CD4-positive, alpha-beta T cell (primary cell): ENCODE measurements at regions not wholly inside any gene's neighbourhood (a gene's known extent, or its start where the extent isn't known, plus 50 kb on each side); places are given as distances from the start of the nearest gene placed in this dataset.

Experiments
- ATAC-seq: fragments of 200-7000 bp; cut with Tn5 transposase; one replicate; pipeline ENCODE4 v1.10.0; 2022; ENCODE audit warnings: mild to moderate bottlenecking; ENCODE audit not compliant: poor library complexity
- CTCF ChIA-PET: fragments of 350-600 bp; sonication (Branson Sonifier 250); formaldehyde crosslinking; loops from one replicate; lab custom pipeline; 2021; ENCODE audit warnings: antibody characterized with exemption, inconsistent platforms; lab: Charles Lee
- POLR2A ChIA-PET: fragments of 350-600 bp; sonication (Branson Sonifier 250); formaldehyde crosslinking; loops from one replicate; lab custom pipeline; 2021; ENCODE audit warnings: antibody characterized with exemption, inconsistent platforms; lab: Charles Lee
- DNase-seq, 14 experiments: peaks; one replicate each; pipeline ENCODE4 v3.0.0-alpha.2; 2013 to 2020; ENCODE audit warnings: mixed read lengths in 2 of 14
- H3K27ac ChIP-seq, 2 donors: one replicate each; pipeline versions ENCODE4 v1.5.1 to v1.7.0; 2013; ENCODE audit warnings: low read length in 2 of 2, low read depth in 1 of 2, mild to moderate bottlenecking in 1 of 2
- H3K27me3 ChIP-seq, 2 experiments: 1 replicate in 1 of 2; 2 replicates in 1 of 2; pipeline versions ENCODE4 v1.6.1 to v1.7.0; 2013; ENCODE audit warnings: low read length in 2 of 2, control low read depth in 1 of 2, mild to moderate bottlenecking in 1 of 2, moderate library complexity in 1 of 2; ENCODE audit not compliant: insufficient read depth in 2 of 2, control insufficient read depth in 1 of 2
- H3K36me3 ChIP-seq: one replicate; pipeline ENCODE4 v1.6.1; 2013; ENCODE audit warnings: low read length, control low read depth; ENCODE audit not compliant: insufficient read depth
- H3K4me1 ChIP-seq: one replicate; pipeline ENCODE4 v1.6.1; 2013; ENCODE audit warnings: low read length, control low read depth; ENCODE audit not compliant: insufficient read depth
- H3K4me3 ChIP-seq: one replicate; pipeline ENCODE4 v1.5.1; 2013; ENCODE audit warnings: mild to moderate bottlenecking, low read length, moderate library complexity
- H3K9me3 ChIP-seq, 2 experiments: 1 replicate in 1 of 2; 2 replicates in 1 of 2; pipeline versions ENCODE4 v1.6.1 to v1.7.0; 2013; ENCODE audit warnings: low read length in 2 of 2, mild to moderate bottlenecking in 2 of 2, control low read depth in 1 of 2, moderate library complexity in 1 of 2; ENCODE audit not compliant: control insufficient read depth in 1 of 2, insufficient read depth in 1 of 2
- H3K27ac Mint-ChIP-seq: one replicate; pipeline ENCODE4 v1.8.0; 2020; ENCODE audit warnings: mixed read lengths
- H3K27me3 Mint-ChIP-seq: one replicate; pipeline ENCODE4 v1.8.0; 2021; ENCODE audit warnings: mixed read lengths
- H3K36me3 Mint-ChIP-seq: one replicate; pipeline ENCODE4 v1.8.0; 2021; ENCODE audit warnings: low read depth, mixed read lengths
- H3K4me1 Mint-ChIP-seq: one replicate; pipeline ENCODE4 v1.8.0; 2021; ENCODE audit warnings: low read depth, mixed read lengths
- H3K4me3 Mint-ChIP-seq: one replicate; pipeline ENCODE4 v1.8.0; 2020; ENCODE audit warnings: mild to moderate bottlenecking, mixed read lengths
- H3K9me3 Mint-ChIP-seq: one replicate; pipeline ENCODE4 v1.8.0; 2020; ENCODE audit warnings: mixed read lengths
- intact Hi-C, 2 experiments: fragments of 100-400 bp; cut with DNase I in 1 of 2; cut with micrococcal nuclease in 1 of 2; formaldehyde crosslinking; loops; one replicate each; pipeline versions ENCODE4 v1.15.1 to v1.9.0; 2023 to 2025; cut with DNase I, micrococcal nuclease
- TF ChIP-seq, protein P1 (sequence below): fragments of 200-600 bp; IDR thresholded peaks from one replicate; pipeline ENCODE4 v1.8.0; 2022; ENCODE audit warnings: antibody characterized with exemption, mild to moderate bottlenecking

DNA sequence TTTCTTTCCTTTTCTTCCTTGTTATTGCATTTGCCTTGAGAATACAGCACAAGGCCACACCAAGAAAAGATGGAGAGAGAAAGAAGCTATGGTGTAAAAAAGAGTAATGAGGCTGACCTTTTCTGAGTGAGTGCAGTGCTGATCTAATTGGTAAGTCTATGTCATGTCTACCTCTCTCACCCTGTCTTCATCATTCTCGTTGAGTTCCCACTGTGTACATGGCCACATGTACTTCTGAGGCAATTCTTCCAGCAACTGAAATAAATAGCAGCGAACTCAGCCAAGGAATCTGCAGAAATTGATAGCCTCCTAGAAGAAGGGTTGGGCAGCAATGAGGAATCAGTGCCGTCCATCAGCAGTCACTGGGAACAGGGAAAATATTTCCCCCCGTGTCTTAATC, 367.2 kb upstream of the SPTLC3 start:
- DNase-seq, result no peak
- H3K4me3 Mint-ChIP-seq, result no peak overlapping the region
- ATAC-seq, result no peak
- Histone ChIP-seq H3K27ac (no peak overlapping the region), H3K4me3 (no peak overlapping the region), H3K9me3 (peaks cover 0 to 4% of the 10 kb centered on the region in 2 experiments), H3K36me3 (no peaks in the 10 kb centered on the region), H3K4me1 (no peaks in the 10 kb centered on the region), H3K27me3 (no peaks in the 10 kb centered on the region)
- no peaks in the 10 kb centered on the region for H3K4me1 Mint-ChIP-seq
- intact Hi-C loops, result no loop called here
- no peak overlapping the region for H3K27ac Mint-ChIP-seq
- ChIA-PET POLR2A (no interaction called here), CTCF (no interaction called here)
- H3K27me3 Mint-ChIP-seq, result no peaks in the 10 kb centered on the region
- H3K9me3 Mint-ChIP-seq, result peaks cover 6% of the 10 kb centered on the region
- H3K36me3 Mint-ChIP-seq, result no peaks in the 10 kb centered on the region
- TF ChIP-seq, protein P1, sequence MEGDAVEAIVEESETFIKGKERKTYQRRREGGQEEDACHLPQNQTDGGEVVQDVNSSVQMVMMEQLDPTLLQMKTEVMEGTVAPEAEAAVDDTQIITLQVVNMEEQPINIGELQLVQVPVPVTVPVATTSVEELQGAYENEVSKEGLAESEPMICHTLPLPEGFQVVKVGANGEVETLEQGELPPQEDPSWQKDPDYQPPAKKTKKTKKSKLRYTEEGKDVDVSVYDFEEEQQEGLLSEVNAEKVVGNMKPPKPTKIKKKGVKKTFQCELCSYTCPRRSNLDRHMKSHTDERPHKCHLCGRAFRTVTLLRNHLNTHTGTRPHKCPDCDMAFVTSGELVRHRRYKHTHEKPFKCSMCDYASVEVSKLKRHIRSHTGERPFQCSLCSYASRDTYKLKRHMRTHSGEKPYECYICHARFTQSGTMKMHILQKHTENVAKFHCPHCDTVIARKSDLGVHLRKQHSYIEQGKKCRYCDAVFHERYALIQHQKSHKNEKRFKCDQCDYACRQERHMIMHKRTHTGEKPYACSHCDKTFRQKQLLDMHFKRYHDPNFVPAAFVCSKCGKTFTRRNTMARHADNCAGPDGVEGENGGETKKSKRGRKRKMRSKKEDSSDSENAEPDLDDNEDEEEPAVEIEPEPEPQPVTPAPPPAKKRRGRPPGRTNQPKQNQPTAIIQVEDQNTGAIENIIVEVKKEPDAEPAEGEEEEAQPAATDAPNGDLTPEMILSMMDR, result no peak

DNA sequence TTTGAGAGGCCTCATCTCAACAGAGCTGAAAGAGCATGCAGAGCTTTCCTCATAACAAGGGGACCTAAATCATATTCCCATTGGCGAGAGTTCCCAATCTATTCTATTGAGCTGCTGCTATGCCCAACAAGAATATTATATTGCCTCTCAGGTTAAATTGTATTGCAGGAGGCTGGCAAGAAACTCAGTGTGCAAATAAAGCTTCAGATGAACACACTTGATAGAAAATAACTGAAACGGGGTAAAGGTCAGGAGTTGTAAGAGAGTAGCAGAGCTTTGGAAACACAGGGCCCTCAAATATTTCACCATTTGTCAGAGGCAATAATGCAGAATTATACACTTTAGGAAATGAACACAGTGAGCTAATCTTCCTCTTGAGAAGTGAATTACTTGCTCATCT, 364.3 kb upstream of the SPTLC3 start:
- Histone ChIP-seq H3K27ac (no peak overlapping the region), H3K27me3 (no peaks in the 10 kb centered on the region), H3K36me3 (no peaks in the 10 kb centered on the region), H3K4me1 (no peaks in the 10 kb centered on the region), H3K4me3 (no peak overlapping the region), H3K9me3 (peaks cover 0 to 4% of the 10 kb centered on the region in 2 experiments)
- no peak overlapping the region for H3K4me3 Mint-ChIP-seq
- ChIA-PET POLR2A (no interaction called here), CTCF (no interaction called here)
- H3K36me3 Mint-ChIP-seq, result no peaks in the 10 kb centered on the region
- no peaks in the 10 kb centered on the region for H3K27me3 Mint-ChIP-seq
- peaks cover 2% of the 10 kb centered on the region for H3K9me3 Mint-ChIP-seq
- TF ChIP-seq, protein P1, result no peak
- no peaks in the 10 kb centered on the region for H3K4me1 Mint-ChIP-seq
- no peak for ATAC-seq
- no peak overlapping the region for H3K27ac Mint-ChIP-seq
- intact Hi-C loops, result no loop called here
- no peak for DNase-seq

DNA sequence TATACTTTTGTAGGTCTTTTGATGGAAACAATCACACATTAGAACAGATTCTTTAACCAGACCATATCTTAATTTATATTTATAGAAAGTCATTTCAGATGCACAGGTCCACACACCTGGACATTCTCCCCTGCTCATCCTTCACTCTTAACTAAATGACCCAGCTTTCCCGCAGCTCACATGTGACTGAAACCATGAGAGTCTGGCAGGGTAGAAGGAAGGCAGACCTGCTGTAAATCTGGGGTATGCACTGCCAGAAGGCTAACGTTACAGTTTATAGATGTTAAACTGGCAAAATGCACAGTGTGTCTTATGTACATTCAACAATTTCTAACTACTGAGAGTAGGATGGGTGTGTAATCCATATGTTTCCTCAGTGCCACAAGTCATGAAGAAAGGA, 359.5 kb upstream of the SPTLC3 start:
- peaks cover 3% of the 10 kb centered on the region for H3K9me3 Mint-ChIP-seq
- intact Hi-C loops, result no loop called here

More for the DNA sequence above, 359.5 kb upstream of the SPTLC3 start:
- ATAC-seq (no peak), DNase-seq (no peak)
- ChIA-PET CTCF (no interaction called here), POLR2A (no interaction called here)
- Histone ChIP-seq H3K27me3 (no peaks in the 10 kb centered on the region), H3K4me3 (no peak overlapping the region), H3K9me3 (peaks cover 0 to 6% of the 10 kb centered on the region in 2 experiments), H3K27ac (no peak overlapping the region), H3K36me3 (no peaks in the 10 kb centered on the region), H3K4me1 (no peaks in the 10 kb centered on the region)
- no peaks in the 10 kb centered on the region for H3K36me3 Mint-ChIP-seq
- TF ChIP-seq, protein P1, result no peak
- no peak overlapping the region for H3K27ac Mint-ChIP-seq
- no peak overlapping the region for H3K4me3 Mint-ChIP-seq
- no peaks in the 10 kb centered on the region for H3K4me1 Mint-ChIP-seq
- no peaks in the 10 kb centered on the region for H3K27me3 Mint-ChIP-seq
